Sigmoid colon (tissue), 4 donors: ENCODE measurements at regions not wholly inside any gene's neighbourhood (a gene's known extent, or its start where the extent isn't known, plus 50 kb on each side); places are given as distances from the start of the nearest gene placed in this dataset.

ENCODE experiments used
- POLR2A ChIP-seq, 2 donors: fragments of 450-650 bp; IDR thresholded peaks; one replicate each; pipeline ENCODE4 v1.6.1; 2016; ENCODE audit warnings: antibody characterized with exemption in 2 of 2, mild to moderate bottlenecking in 2 of 2, moderate library complexity in 2 of 2
- POLR2AphosphoS5 ChIP-seq, 4 donors: sonication (generic); formaldehyde crosslinking; IDR thresholded peaks; one replicate each; pipeline ENCODE4 v1.6.1; 2017; ENCODE audit warnings: antibody characterized with exemption in 4 of 4
- TF ChIP-seq, protein P1 (sequence below), 4 experiments: fragments of 450-650 bp in 3 of 4; fragments of 200-600 bp in 1 of 4; IDR thresholded peaks; one replicate each; pipeline ENCODE4 v1.5.1; 2016 to 2019; ENCODE audit warnings: antibody characterized with exemption in 4 of 4, mild to moderate bottlenecking in 3 of 4, moderate library complexity in 2 of 4

DNA sequence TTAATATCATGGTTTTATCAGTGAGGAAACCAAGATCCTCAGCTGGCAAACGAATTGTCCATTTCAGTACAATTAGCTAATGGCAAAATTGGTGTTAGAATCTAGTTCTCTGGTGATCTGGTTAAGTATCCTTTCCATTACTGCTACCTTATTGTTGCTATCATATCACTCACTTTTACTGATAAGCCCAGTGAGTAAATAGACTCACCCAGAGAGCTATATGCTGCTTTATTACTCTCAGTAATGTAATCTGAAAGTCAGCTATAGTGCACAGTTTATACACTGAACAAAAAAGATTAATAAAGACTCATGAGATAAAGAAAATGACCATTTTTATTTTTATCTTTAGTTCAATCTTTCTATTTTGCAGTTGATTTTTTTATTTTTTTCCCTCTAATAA, 95.0 kb downstream of the DMAC1 start:
- TF ChIP-seq, protein P1, sequence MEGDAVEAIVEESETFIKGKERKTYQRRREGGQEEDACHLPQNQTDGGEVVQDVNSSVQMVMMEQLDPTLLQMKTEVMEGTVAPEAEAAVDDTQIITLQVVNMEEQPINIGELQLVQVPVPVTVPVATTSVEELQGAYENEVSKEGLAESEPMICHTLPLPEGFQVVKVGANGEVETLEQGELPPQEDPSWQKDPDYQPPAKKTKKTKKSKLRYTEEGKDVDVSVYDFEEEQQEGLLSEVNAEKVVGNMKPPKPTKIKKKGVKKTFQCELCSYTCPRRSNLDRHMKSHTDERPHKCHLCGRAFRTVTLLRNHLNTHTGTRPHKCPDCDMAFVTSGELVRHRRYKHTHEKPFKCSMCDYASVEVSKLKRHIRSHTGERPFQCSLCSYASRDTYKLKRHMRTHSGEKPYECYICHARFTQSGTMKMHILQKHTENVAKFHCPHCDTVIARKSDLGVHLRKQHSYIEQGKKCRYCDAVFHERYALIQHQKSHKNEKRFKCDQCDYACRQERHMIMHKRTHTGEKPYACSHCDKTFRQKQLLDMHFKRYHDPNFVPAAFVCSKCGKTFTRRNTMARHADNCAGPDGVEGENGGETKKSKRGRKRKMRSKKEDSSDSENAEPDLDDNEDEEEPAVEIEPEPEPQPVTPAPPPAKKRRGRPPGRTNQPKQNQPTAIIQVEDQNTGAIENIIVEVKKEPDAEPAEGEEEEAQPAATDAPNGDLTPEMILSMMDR (IDR thresholded peaks at IDR 0.05), result no peak
- TF ChIP-seq POLR2A (IDR thresholded peaks at IDR 0.05) (no peak), POLR2AphosphoS5 (IDR thresholded peaks at IDR 0.05) (no peak)
